Effector memory CD8-positive, alpha-beta T cell (primary cell): ENCODE measurements at regions not wholly inside any gene's neighbourhood (a gene's known extent, or its start where the extent isn't known, plus 50 kb on each side); places are given as distances from the start of the nearest gene placed in this dataset.
"Not testable (repeated sequence)": the region's sequence is repeated elsewhere in the genome, so short reads cannot be mapped to it uniquely, and the experiment has no call there.

Source experiments
- ATAC-seq: fragments of 150-1000 bp; cut with Tn5 transposase; replicated peaks from 2 replicates; pipeline ENCODE4 v1.10.0; 2021; ENCODE audit warnings: mild to moderate bottlenecking, moderate library complexity
- DNase-seq, 3 experiments: peaks; one replicate each; pipeline ENCODE4 v3.0.0; 2021
- H3K27ac Mint-ChIP-seq, 2 donors: one replicate each; pipeline ENCODE4 v1.8.0; 2022; ENCODE audit warnings: mild to moderate bottlenecking in 2 of 2, mixed read lengths in 2 of 2, moderate library complexity in 2 of 2
- H3K27me3 Mint-ChIP-seq, 2 donors: one replicate each; pipeline ENCODE4 v1.8.0; 2022; ENCODE audit warnings: mixed read lengths in 2 of 2
- H3K36me3 Mint-ChIP-seq: one replicate; pipeline ENCODE4 v1.8.0; 2022; ENCODE audit warnings: mild to moderate bottlenecking, moderate library complexity, mixed read lengths; ENCODE audit not compliant: insufficient read depth
- H3K4me1 Mint-ChIP-seq, 2 donors: one replicate each; pipeline ENCODE4 v1.8.0; 2022; ENCODE audit warnings: low read depth in 2 of 2, mixed read lengths in 2 of 2
- H3K4me3 Mint-ChIP-seq, 2 donors: one replicate each; pipeline ENCODE4 v1.8.0; 2022; ENCODE audit warnings: mild to moderate bottlenecking in 2 of 2, mixed read lengths in 2 of 2, moderate library complexity in 2 of 2
- H3K9me3 Mint-ChIP-seq, 2 donors: one replicate each; pipeline ENCODE4 v1.8.0; 2022; ENCODE audit warnings: mixed read lengths in 2 of 2

DNA sequence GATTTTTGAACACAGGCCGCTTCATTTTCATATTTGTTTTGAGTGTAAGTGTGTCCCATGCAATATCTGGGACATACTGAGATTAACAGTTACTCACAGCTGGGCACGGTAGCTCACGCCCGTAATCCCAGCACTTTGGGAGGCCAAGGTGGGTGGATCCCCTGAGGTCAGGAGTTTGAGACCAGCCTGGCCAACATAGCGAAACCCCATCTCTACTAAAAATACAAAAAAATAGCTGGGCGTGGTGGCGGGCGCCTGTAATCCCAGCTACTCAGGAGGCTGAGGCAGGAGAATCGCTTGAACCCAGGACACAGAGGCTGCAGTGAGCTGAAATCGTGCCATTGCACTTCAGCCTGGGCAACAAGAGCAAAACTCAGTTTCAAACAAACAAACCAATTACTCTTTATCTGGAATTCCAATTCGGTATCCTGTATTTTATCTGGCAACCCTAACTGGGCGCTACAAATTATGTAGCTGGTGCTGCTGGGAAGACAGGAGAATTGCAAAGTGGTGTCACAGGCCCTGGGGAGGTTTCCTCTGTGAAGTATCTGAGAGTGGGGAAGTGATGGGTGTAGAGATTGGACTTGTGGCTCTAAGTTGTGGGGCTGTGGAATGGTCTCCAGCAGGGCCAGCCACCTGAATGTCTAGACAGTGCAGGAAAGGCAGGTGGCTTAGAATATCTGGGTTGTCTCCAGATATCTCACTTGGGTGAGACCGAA is 73.3 kb upstream of the SPRY4 start:
- not testable (repeated sequence) for H3K36me3 Mint-ChIP-seq, DNase-seq, H3K27ac Mint-ChIP-seq, ATAC-seq, H3K4me3 Mint-ChIP-seq, H3K4me1 Mint-ChIP-seq, H3K27me3 Mint-ChIP-seq
- peaks cover 15 to 24% of the 10 kb centered on the region in 2 donors for H3K9me3 Mint-ChIP-seq

- Mint-ChIP-seq H3K27ac (no peak overlapping the region), H3K27me3 (peaks cover 0 to 2% of the 10 kb centered on the region in 2 donors)
- no peak for ATAC-seq
Observed at GRCh38 chr5:142397178-142397577, 72.4 kb upstream of the SPRY4 start.

DNA sequence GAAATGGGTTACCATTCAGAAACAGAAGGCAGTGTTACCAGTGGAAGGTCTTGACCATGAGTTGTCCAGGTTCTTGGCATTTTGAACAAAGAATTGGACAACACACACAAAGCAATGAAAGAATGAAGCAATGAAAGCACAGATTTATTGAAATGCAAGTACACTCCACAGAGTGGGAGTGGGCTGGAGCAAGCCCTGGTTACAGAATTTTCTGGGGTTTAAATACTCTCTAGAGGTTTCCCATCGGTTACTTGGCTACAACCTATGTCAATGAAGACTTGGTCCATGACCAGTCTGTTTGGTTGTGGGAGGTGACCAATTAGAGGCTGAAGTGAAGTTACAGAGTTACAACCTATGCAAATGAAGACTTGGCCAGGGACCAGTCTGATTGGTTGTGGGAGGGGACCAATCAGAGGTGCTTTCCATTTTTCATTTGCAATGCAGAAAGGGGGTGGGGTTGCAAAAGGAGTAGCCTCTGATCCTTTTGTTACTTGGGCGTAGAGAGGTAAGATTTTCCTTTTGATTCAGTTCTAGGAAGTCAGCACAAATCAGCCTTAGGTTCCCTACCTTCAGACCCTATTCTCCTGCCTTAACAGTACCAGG is 71.7 kb upstream of the SPRY4 start:
- Mint-ChIP-seq H3K9me3 (peaks cover 15 to 24% of the 10 kb centered on the region in 2 donors), H3K36me3 (no peaks in the 10 kb centered on the region), H3K27me3 (peaks cover 1 to 8% of the 10 kb centered on the region in 2 donors), H3K4me3 (no peak overlapping the region), H3K4me1 (peaks cover 4% of the 10 kb centered on the region in 2 donors), H3K27ac (no peak overlapping the region)
- no peak for DNase-seq
- no peak for ATAC-seq

More at GRCh38 chr5:142397178-142397577, 72.4 kb upstream of the SPRY4 start:
- no peak for DNase-seq
- Mint-ChIP-seq H3K4me1 (peaks cover 4% of the 10 kb centered on the region in 2 donors), H3K9me3 (peaks cover 15 to 24% of the 10 kb centered on the region in 2 donors), H3K4me3 (no peak overlapping the region), H3K36me3 (no peaks in the 10 kb centered on the region)

- peaks cover 0 to 8% of the 10 kb centered on the region in 2 donors for H3K4me1 Mint-ChIP-seq
- no peak for ATAC-seq
- peaks cover 5 to 20% of the 10 kb centered on the region in 2 donors for H3K27me3 Mint-ChIP-seq
- H3K9me3 Mint-ChIP-seq: peaks cover 15 to 24% of the 10 kb centered on the region in 2 donors
- H3K4me3 Mint-ChIP-seq: no peak overlapping the region
- no peak overlapping the region for H3K27ac Mint-ChIP-seq
- no peaks in the 10 kb centered on the region for H3K36me3 Mint-ChIP-seq
- DNase-seq: no peak
Observed at GRCh38 chr5:142395334-142395733, 70.5 kb upstream of the SPRY4 start.

- Mint-ChIP-seq H3K9me3 (peaks cover 10% of the 10 kb centered on the region in 2 donors), H3K27ac (no peak overlapping the region), H3K27me3 (peaks cover 5 to 22% of the 10 kb centered on the region in 2 donors), H3K4me1 (peaks cover 0 to 6% of the 10 kb centered on the region in 2 donors), H3K4me3 (no peak overlapping the region), H3K36me3 (no peaks in the 10 kb centered on the region)
- DNase-seq: no peak
- ATAC-seq: no peak
Observed at GRCh38 chr5:142391058-142391845, 66.4 kb upstream of the SPRY4 start.

DNA sequence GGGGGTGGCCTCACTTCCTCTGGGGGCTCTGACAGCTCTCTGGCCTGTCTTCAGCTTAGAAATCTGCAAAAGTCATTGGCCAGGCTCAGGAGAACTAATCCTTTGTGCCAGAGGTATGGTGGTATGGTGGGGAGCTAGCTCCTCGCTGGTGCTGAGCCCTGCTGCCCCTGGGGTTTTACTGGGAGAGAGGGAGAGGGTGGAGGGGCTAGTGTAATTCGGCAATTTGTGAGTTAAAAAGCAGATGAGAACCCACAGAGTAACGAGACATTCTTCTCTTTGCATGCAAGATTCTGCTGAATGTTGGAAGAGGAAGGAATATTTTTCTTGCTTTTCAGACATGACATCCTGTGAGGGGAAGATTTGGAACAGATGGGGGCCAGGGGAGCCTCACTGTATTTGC is 65.5 kb upstream of the SPRY4 start:
- ATAC-seq (no peak), DNase-seq (no peak)
- Mint-ChIP-seq H3K9me3 (peaks cover under 1 to 2% of the 10 kb centered on the region in 2 donors), H3K27me3 (peaks cover 5 to 22% of the 10 kb centered on the region in 2 donors), H3K36me3 (no peaks in the 10 kb centered on the region), H3K27ac (no peak overlapping the region), H3K4me1 (peaks cover 0 to 6% of the 10 kb centered on the region in 2 donors), H3K4me3 (no peak overlapping the region)

- Mint-ChIP-seq H3K27me3 (peaks cover 5 to 22% of the 10 kb centered on the region in 2 donors), H3K4me3 (no peak overlapping the region), H3K9me3 (no peaks in the 10 kb centered on the region), H3K36me3 (no peaks in the 10 kb centered on the region), H3K27ac (no peak overlapping the region), H3K4me1 (peaks cover 0 to 8% of the 10 kb centered on the region in 2 donors)
- ATAC-seq (no peak), DNase-seq (no peak)
Observed at GRCh38 chr5:142388696-142389095, 63.9 kb upstream of the SPRY4 start.

- Mint-ChIP-seq H3K36me3 (no peaks in the 10 kb centered on the region), H3K27ac (peak overlapping the region in 1 of 2 donors; percentile 38), H3K27me3 (peaks cover 5 to 20% of the 10 kb centered on the region in 2 donors), H3K9me3 (no peaks in the 10 kb centered on the region), H3K4me1 (peaks cover 0 to 8% of the 10 kb centered on the region in 2 donors), H3K4me3 (no peak overlapping the region)
- DNase-seq: no peak
- no peak for ATAC-seq
Observed at GRCh38 chr5:142387024-142387682, 62.3 kb upstream of the SPRY4 start.

GRCh38 chr5:142386137-142387023 is 61.6 kb upstream of the SPRY4 start:
- no peak overlapping the region for H3K4me3 Mint-ChIP-seq
- no peaks in the 10 kb centered on the region for H3K36me3 Mint-ChIP-seq
- H3K9me3 Mint-ChIP-seq: no peaks in the 10 kb centered on the region
- no peak for DNase-seq
- H3K27ac Mint-ChIP-seq: no peak overlapping the region
- H3K4me1 Mint-ChIP-seq: peaks cover 0 to 8% of the 10 kb centered on the region in 2 donors
- H3K27me3 Mint-ChIP-seq: peaks cover 2 to 13% of the 10 kb centered on the region in 2 donors
- ATAC-seq: no peak

- ATAC-seq: no peak
- DNase-seq: no peak
- peaks cover 0 to 4% of the 10 kb centered on the region in 2 donors for H3K4me1 Mint-ChIP-seq
- no peaks in the 10 kb centered on the region for H3K36me3 Mint-ChIP-seq
- H3K27me3 Mint-ChIP-seq: peaks cover 0 to under 1% of the 10 kb centered on the region in 2 donors
- H3K27ac Mint-ChIP-seq: no peak overlapping the region
- H3K4me3 Mint-ChIP-seq: no peak overlapping the region
- no peaks in the 10 kb centered on the region for H3K9me3 Mint-ChIP-seq
Observed at GRCh38 chr5:142385194-142385593, 60.4 kb upstream of the SPRY4 start.

DNA sequence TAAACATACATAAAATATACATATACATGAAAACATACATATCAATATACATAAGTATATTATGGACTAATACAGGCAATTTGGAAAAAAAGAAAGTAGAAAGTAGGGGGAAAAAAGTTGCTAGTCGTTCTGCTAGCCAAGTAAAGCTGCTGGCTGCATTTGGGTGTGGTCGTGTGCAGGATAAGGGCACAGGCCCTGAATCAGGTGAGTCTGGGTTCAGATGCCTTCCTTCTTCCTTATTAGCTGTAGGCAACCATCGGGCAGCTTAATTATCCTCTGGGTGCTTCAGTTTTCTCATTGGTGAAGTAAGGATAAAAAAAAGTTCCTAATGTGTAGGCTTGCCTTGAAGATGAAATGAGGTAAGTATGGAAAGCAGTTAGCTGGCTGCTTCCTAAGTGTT is 59.2 kb upstream of the SPRY4 start:
- DNase-seq (no peak), ATAC-seq (no peak)
- Mint-ChIP-seq H3K9me3 (no peaks in the 10 kb centered on the region), H3K4me3 (no peak overlapping the region), H3K27ac (no peak overlapping the region), H3K27me3 (no peaks in the 10 kb centered on the region), H3K36me3 (no peaks in the 10 kb centered on the region), H3K4me1 (peaks cover 4 to 9% of the 10 kb centered on the region in 2 donors)

DNA sequence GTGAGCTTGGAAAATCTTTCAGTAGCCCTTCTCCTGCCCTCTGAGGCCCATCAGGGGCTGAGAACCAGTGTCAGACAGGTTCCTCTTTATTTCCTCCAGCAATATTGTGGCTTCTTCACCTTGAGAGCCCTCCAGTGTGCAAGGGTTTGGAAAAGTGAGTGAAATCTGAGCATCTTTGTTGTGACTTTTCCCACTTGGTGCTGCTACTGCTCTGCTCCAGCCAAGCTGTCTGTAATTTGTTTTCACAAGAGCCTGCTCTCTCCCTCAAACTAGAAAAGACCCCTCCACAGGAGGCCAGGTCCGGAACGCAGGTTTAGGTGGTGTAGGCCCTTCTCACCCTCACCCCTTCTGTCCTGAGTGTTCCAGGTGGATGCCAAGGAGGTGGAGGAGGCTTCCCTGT is 57.4 kb upstream of the SPRY4 start:
- no peak for DNase-seq
- H3K9me3 Mint-ChIP-seq: no peaks in the 10 kb centered on the region
- H3K4me1 Mint-ChIP-seq: peaks cover 5 to 17% of the 10 kb centered on the region in 2 donors
- H3K4me3 Mint-ChIP-seq: no peak overlapping the region
- no peak for ATAC-seq
- H3K27me3 Mint-ChIP-seq: no peaks in the 10 kb centered on the region
- H3K36me3 Mint-ChIP-seq: no peaks in the 10 kb centered on the region
- H3K27ac Mint-ChIP-seq: no peak overlapping the region
